NT2/D1 (cell line): ENCODE measurements at regions not wholly inside any gene's neighbourhood (a gene's known extent, or its start where the extent isn't known, plus 50 kb on each side); places are given as distances from the start of the nearest gene placed in this dataset.
"Not testable (repeated sequence)": the region's sequence is repeated elsewhere in the genome, so short reads cannot be mapped to it uniquely, and the experiment has no call there.

ENCODE experiments used
- DNase-seq: peaks from one replicate; pipeline ENCODE4 v3.0.0-alpha.2; 2011; ENCODE audit warnings: low read depth, low spot score
- H3K27me3 ChIP-seq: 2 replicates; pipeline ENCODE4 v1.6.0; 2011; ENCODE audit warnings: mild to moderate bottlenecking; ENCODE audit not compliant: insufficient read length, insufficient read depth
- H3K36me3 ChIP-seq: 2 replicates; pipeline ENCODE4 v1.6.1; 2011; ENCODE audit warnings: mild to moderate bottlenecking, low read length, mixed read lengths; ENCODE audit not compliant: insufficient read depth, insufficient read length
- H3K4me1 ChIP-seq: 2 replicates; pipeline ENCODE4 v1.5.1; 2011; ENCODE audit not compliant: insufficient read depth, insufficient read length
- H3K4me3 ChIP-seq: 2 replicates; pipeline ENCODE4 v1.5.1; 2011; ENCODE audit warnings: low read depth; ENCODE audit not compliant: insufficient read length
- H3K9ac ChIP-seq: 2 replicates; pipeline ENCODE4 v1.6.0; 2011; ENCODE audit warnings: low read depth; ENCODE audit not compliant: insufficient read length
- H3K9me3 ChIP-seq: 2 replicates; pipeline ENCODE4 v1.5.1; 2011; ENCODE audit warnings: mild to moderate bottlenecking, low read length; ENCODE audit not compliant: insufficient read depth
- SUZ12 ChIP-seq: IDR thresholded peaks from 2 replicates; pipeline ENCODE4 v1.6.1; 2011; ENCODE audit not compliant: insufficient read length, insufficient read depth; ENCODE audit errors: extremely low read depth
- YY1 ChIP-seq: IDR thresholded peaks from 2 replicates; pipeline ENCODE4 v1.6.1; 2011; ENCODE audit not compliant: insufficient read length, insufficient read depth
- ZNF274 ChIP-seq: IDR thresholded peaks from 2 replicates; pipeline ENCODE4 v1.6.1; 2011; ENCODE audit warnings: mild to moderate bottlenecking, low read depth, low read length

DNA sequence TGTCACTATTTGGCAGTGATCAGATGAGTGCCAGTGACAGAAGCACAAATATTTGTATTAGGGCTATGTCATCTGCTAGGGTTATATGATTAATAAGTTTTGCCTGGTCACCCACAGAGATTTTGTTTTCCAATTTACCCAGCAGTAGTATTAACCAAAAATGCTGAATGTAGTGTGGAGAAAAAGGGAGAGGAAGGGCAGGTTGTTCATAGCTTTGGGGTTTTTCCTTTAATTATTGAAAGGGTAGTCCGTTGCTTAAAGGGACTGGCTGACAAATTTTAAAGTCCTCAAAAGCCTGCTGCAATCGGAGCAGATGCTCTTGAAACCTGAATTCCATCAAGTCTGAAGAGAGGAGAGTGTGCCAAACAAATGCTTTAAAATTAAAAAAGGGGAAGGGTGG, 237.9 kb upstream of the CCDC196 start:
- Histone ChIP-seq H3K4me3 (no peak overlapping the region), H3K27me3 (no peaks in the 10 kb centered on the region), H3K4me1 (peaks cover 4% of the 10 kb centered on the region), H3K9ac (no peak overlapping the region), H3K36me3 (no peaks in the 10 kb centered on the region), H3K9me3 (no peaks in the 10 kb centered on the region)
- DNase-seq: no peak
- TF ChIP-seq YY1 (no peak), SUZ12 (no peak), ZNF274 (no peak)

DNA sequence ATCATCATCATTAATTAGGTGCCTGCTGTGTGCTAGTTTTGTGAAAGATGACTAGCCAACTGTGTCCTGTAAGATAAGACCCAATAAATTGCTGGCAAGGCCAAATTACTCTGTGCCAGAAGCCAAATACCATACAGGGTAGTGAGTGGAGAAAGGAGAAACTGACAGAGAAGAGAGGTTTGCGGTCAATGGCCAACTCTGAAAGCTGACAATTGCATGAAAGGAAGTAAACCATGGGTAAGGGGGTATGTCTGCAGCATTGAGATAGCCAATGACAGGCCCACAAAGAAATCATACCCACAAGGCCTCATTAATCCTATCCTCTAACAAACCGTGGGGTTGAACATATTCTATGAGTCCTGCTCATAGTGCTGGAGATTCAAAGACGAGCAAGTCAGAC, 236.6 kb upstream of the CCDC196 start:
- Histone ChIP-seq H3K9me3 (no peaks in the 10 kb centered on the region), H3K27me3 (no peaks in the 10 kb centered on the region)
- no peak for TF ChIP-seq YY1
- no peak for TF ChIP-seq SUZ12
- TF ChIP-seq ZNF274: no peak

GRCh38 chr14:66254038-66254437, 232.1 kb upstream of the CCDC196 start:
- no peaks in the 10 kb centered on the region for H3K36me3 ChIP-seq
- no peaks in the 10 kb centered on the region for H3K9me3 ChIP-seq
- H3K9ac ChIP-seq: no peak overlapping the region
- peaks cover 2% of the 10 kb centered on the region for H3K4me1 ChIP-seq
- no peak for TF ChIP-seq SUZ12
- no peak for TF ChIP-seq YY1
- TF ChIP-seq ZNF274: no peak
- no peaks in the 10 kb centered on the region for H3K27me3 ChIP-seq
- no peak overlapping the region for H3K4me3 ChIP-seq
- DNase-seq: peak; percentile 16

More for the DNA sequence above, 236.6 kb upstream of the CCDC196 start:
- no peaks in the 10 kb centered on the region for H3K36me3 ChIP-seq
- H3K4me3 ChIP-seq: no peak overlapping the region
- no peak for DNase-seq
- H3K4me1 ChIP-seq: peaks cover 5% of the 10 kb centered on the region
- no peak overlapping the region for H3K9ac ChIP-seq

DNA sequence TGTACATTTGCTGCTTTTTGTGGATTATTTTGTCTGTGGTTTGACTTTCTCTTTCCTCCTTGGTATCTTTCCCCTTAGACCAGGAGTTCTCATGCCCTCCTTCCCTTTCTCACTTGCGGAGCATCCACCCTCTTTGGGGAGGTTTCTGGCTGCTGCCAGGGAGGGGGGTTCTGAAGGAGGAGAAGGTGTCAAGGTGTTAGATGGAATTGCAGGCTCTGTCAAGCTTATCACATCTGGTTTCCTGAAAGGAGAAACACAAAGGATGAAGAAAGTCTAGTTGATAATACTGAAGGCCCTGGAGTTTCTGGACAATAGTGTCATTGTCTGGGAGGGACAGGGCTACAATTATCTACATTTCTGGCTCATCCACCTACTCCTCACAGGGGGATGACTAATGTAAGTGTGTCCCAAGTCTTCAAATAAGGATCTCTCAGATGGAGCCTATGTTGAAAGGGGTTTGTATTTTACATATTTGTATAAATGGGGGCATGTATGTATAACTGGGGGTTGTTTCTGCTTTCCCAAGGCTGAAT, 217.3 kb upstream of the CCDC196 start:
- Histone ChIP-seq H3K4me3 (no peak overlapping the region), H3K4me1 (no peaks in the 10 kb centered on the region), H3K9me3 (no peaks in the 10 kb centered on the region), H3K36me3 (no peaks in the 10 kb centered on the region), H3K9ac (no peak overlapping the region), H3K27me3 (no peaks in the 10 kb centered on the region)
- TF ChIP-seq SUZ12: no peak
- TF ChIP-seq YY1: no peak
- no peak for TF ChIP-seq ZNF274
- no peak for DNase-seq

- DNase-seq: no peak
- no peak for TF ChIP-seq SUZ12
- no peak for TF ChIP-seq YY1
- Histone ChIP-seq H3K4me3 (no peak overlapping the region), H3K9me3 (no peaks in the 10 kb centered on the region), H3K4me1 (no peaks in the 10 kb centered on the region), H3K36me3 (no peaks in the 10 kb centered on the region), H3K9ac (no peak overlapping the region), H3K27me3 (no peaks in the 10 kb centered on the region)
These were observed 213.9 kb upstream of the CCDC196 start for GRCh38 chr14:66272221-66272620.

- Histone ChIP-seq H3K9me3 (no peaks in the 10 kb centered on the region), H3K4me3 (no peak overlapping the region), H3K4me1 (no peaks in the 10 kb centered on the region), H3K9ac (no peak overlapping the region), H3K27me3 (no peaks in the 10 kb centered on the region), H3K36me3 (no peaks in the 10 kb centered on the region)
- no peak for DNase-seq
- no peak for TF ChIP-seq SUZ12
- TF ChIP-seq ZNF274: no peak
- TF ChIP-seq YY1: no peak
These were observed 212.8 kb upstream of the CCDC196 start for GRCh38 chr14:66273261-66273832.

GRCh38 chr14:66278418-66278817, 207.8 kb upstream of the CCDC196 start:
- H3K4me1 ChIP-seq, H3K36me3 ChIP-seq, H3K4me3 ChIP-seq, H3K9ac ChIP-seq, DNase-seq, H3K27me3 ChIP-seq, H3K9me3 ChIP-seq: not testable (repeated sequence)
